ENCODE measurements at regions not wholly inside any gene's neighbourhood (a gene's known extent, or its start where the extent isn't known, plus 50 kb on each side); places are given as distances from the start of the nearest gene placed in this dataset.

DNA sequence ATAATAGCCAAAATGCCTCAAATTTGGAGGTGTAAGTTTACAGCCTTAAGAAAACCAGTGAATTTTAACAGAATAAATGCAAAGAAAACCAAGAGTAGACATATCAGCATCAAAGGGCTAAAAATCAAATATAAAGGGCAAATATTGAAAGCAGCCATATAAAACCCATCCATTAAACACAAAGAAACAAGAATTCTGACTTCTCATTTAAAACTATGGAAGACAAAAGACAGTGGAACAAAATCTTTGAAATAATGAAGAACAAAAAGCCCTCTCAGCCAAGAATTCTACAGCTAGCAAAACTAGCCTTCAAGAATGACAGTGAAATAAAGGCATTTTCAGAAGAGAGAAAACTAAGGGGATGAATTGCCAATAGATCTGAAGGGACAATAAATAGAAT, 91.3 kb upstream of the FST start:
- TF ChIP-seq, protein P1, sequence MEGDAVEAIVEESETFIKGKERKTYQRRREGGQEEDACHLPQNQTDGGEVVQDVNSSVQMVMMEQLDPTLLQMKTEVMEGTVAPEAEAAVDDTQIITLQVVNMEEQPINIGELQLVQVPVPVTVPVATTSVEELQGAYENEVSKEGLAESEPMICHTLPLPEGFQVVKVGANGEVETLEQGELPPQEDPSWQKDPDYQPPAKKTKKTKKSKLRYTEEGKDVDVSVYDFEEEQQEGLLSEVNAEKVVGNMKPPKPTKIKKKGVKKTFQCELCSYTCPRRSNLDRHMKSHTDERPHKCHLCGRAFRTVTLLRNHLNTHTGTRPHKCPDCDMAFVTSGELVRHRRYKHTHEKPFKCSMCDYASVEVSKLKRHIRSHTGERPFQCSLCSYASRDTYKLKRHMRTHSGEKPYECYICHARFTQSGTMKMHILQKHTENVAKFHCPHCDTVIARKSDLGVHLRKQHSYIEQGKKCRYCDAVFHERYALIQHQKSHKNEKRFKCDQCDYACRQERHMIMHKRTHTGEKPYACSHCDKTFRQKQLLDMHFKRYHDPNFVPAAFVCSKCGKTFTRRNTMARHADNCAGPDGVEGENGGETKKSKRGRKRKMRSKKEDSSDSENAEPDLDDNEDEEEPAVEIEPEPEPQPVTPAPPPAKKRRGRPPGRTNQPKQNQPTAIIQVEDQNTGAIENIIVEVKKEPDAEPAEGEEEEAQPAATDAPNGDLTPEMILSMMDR (IDR thresholded peaks at IDR 0.05) = no peak
- no peak for TF ChIP-seq POLR2A (IDR thresholded peaks at IDR 0.05)

Data from prostate gland (tissue), 2 donors.